Panc1 (cell line): ENCODE measurements at regions not wholly inside any gene's neighbourhood (a gene's known extent, or its start where the extent isn't known, plus 50 kb on each side); places are given as distances from the start of the nearest gene placed in this dataset.

Source experiments
- CTCF ChIP-seq: fragments of 450-650 bp; IDR thresholded peaks from 2 replicates; pipeline ENCODE4 v1.5.1; 2017; ENCODE audit warnings: mild to moderate bottlenecking
- POLR2AphosphoS5 ChIP-seq: IDR thresholded peaks from 2 replicates; pipeline ENCODE4 v1.6.1; 2012; ENCODE audit warnings: mild to moderate bottlenecking, low read depth, low read length, moderate library complexity
- REST ChIP-seq, 2 experiments: IDR thresholded peaks; 2 replicates each; pipeline ENCODE4 v1.6.1; 2011 to 2012; ENCODE audit warnings: low read depth in 2 of 2, control low read depth in 1 of 2, low read length in 1 of 2, mild to moderate bottlenecking in 1 of 2, moderate library complexity in 1 of 2; ENCODE audit not compliant: insufficient read depth in 1 of 2
- SIN3A ChIP-seq: IDR thresholded peaks from 2 replicates; pipeline ENCODE4 v1.6.1; 2012; ENCODE audit warnings: low read depth, mild to moderate bottlenecking, low read length, moderate library complexity, borderline replicate concordance; ENCODE audit not compliant: insufficient read depth
- TCF7L2 ChIP-seq: IDR thresholded peaks from 2 replicates; pipeline ENCODE4 v1.6.1; 2011; ENCODE audit warnings: mild to moderate bottlenecking, low read depth, low read length, inconsistent platforms

GRCh38 chr6:40950986-40951698 lies 87.9 kb downstream of the UNC5CL start:
- TF ChIP-seq CTCF (no peak), POLR2AphosphoS5 (no peak; the same call in 1 of the 2 replicates), REST (IDR thresholded peaks at IDR 0.05; ENCODE audit: insufficient read depth in 1 of 2, low read depth in 2 of 2, low read length in 1 of 2) (no peak), TCF7L2 (0 out of 2 replicates have a peak, but pooled peaks have one; percentile 32), SIN3A (no peak)
